Spleen (tissue), 11 donors: ENCODE measurements at regions not wholly inside any gene's neighbourhood (a gene's known extent, or its start where the extent isn't known, plus 50 kb on each side); places are given as distances from the start of the nearest gene placed in this dataset.

Source experiments
- DNase-seq: peaks from one replicate; pipeline ENCODE4 v3.0.0-alpha.2; 2020
- H3K27ac ChIP-seq, 8 donors: fragments of 200-600 bp; sonication (generic) in 7 of 8; 1 replicate in 4 of 8; 2 replicates in 4 of 8; pipeline versions ENCODE4 v1.5.0 to v1.8.0; 2016 to 2021; ENCODE audit warnings: inconsistent platforms in 4 of 8, mild to moderate bottlenecking in 4 of 8, moderate library complexity in 1 of 8
- H3K27me3 ChIP-seq, 7 donors: fragments of 200-600 bp; sonication (generic) in 6 of 7; replicated peaks in 1 of 7; 1 replicate in 4 of 7; 2 replicates in 3 of 7; pipeline versions ENCODE4 v1.5.0 to v1.8.0; 2016 to 2021; ENCODE audit warnings: inconsistent platforms in 3 of 7, mild to moderate bottlenecking in 1 of 7
- H3K36me3 ChIP-seq, 6 donors: fragments of 200-600 bp; sonication (generic) in 5 of 6; 1 replicate in 4 of 6; 2 replicates in 2 of 6; pipeline versions ENCODE4 v1.5.0 to v1.8.0; 2016 to 2021; ENCODE audit warnings: inconsistent platforms in 2 of 6
- H3K4me1 ChIP-seq, 6 donors: fragments of 200-600 bp; sonication (generic) in 5 of 6; 1 replicate in 3 of 6; 2 replicates in 3 of 6; pipeline versions ENCODE4 v1.5.0 to v1.8.0; 2016 to 2021; ENCODE audit warnings: inconsistent platforms in 3 of 6
- H3K4me3 ChIP-seq, 8 donors: fragments of 200-600 bp; sonication (generic) in 7 of 8; 1 replicate in 4 of 8; 2 replicates in 4 of 8; pipeline versions ENCODE4 v1.5.0 to v1.8.0; 2016 to 2021; ENCODE audit warnings: inconsistent platforms in 4 of 8, mild to moderate bottlenecking in 4 of 8, moderate library complexity in 2 of 8
- H3K9me3 ChIP-seq, 8 donors: fragments of 200-600 bp; sonication (generic) in 7 of 8; 1 replicate in 4 of 8; 2 replicates in 4 of 8; pipeline versions ENCODE4 v1.5.0 to v1.8.0; 2016 to 2021; ENCODE audit warnings: inconsistent platforms in 4 of 8
- CTCF ChIP-seq, 11 experiments: fragments of 200-600 bp in 7 of 11; fragments of 450-650 bp in 4 of 11; sonication (generic) in 4 of 11; IDR thresholded peaks in 8 of 11; conservative IDR thresholded peaks in 3 of 11; 1 replicate in 7 of 11; 2 replicates in 4 of 11; pipeline versions ENCODE4 v1.4.0 to v1.8.0; 2016 to 2021; ENCODE audit warnings: antibody characterized with exemption in 11 of 11, inconsistent platforms in 4 of 11, mild to moderate bottlenecking in 1 of 11
- POLR2A ChIP-seq, 3 donors: fragments of 450-650 bp; IDR thresholded peaks; one replicate each; pipeline ENCODE4 v1.5.1; 2017; ENCODE audit warnings: antibody characterized with exemption in 3 of 3, mild to moderate bottlenecking in 1 of 3
- POLR2AphosphoS5 ChIP-seq, 3 donors: sonication (generic); formaldehyde crosslinking; IDR thresholded peaks; one replicate each; pipeline ENCODE4 v1.5.1; 2017; ENCODE audit warnings: antibody characterized with exemption in 3 of 3
- WGBS, 5 donors: extraction: QIAGEN DNeasy Blood & Tissue Kit in 3 of 5; methylation state at CpG; one replicate each; pipeline versions ENCODE4 v1.1.5 to v1.1.7; 2013 to 2018; 5-methylcytosine and 5-hydroxymethylcytosine counted together
- intact Hi-C: fragments of 100-400 bp; cut with DNase I; formaldehyde crosslinking; loops from one replicate; pipeline ENCODE4 v1.15.0; 2023; ENCODE audit warnings: low total_unique reads
- donor health status: healthy with polysubstance abuse.
- donor health status: DM: no; HTN: no; CAD: no; lungs with moderate emphysema.
- donor health status: DM: no; HTN: no; CAD: no.
- donor health status: Bipolar disorder and iron deficiency.
- donor health status: healthy.
- donor health status: DM: no; HTN: no; CAD: no.
- donor health status: DM: yes; HTN: yes; CAD: no.

GRCh38 chr6:144474904-144475303 lies 189.8 kb downstream of the UTRN start:
- H3K4me1 ChIP-seq = peaks cover 0 to 3% (median 0%) of the 10 kb centered on the region in 6 donors
- H3K36me3 ChIP-seq = peaks cover 0 to 100% (median 47%) of the 10 kb centered on the region in 6 donors
- H3K27me3 ChIP-seq = no peaks in the 10 kb centered on the region
- no peak overlapping the region for H3K4me3 ChIP-seq
- intact Hi-C loops = no loop called here
- H3K27ac ChIP-seq = peak overlapping the region in 2 of 8 donors; percentile 14 to 29
- no peak for DNase-seq
- TF ChIP-seq POLR2A (IDR thresholded peaks at IDR 0.05) (no peak), POLR2AphosphoS5 (IDR thresholded peaks at IDR 0.05) (no peak), CTCF (IDR thresholded peaks at IDR 0.05 in 8 of 11, conservative IDR thresholded peaks at IDR 0.05 in 3 of 11) (no peak)
- no peaks in the 10 kb centered on the region for H3K9me3 ChIP-seq

GRCh38 chr6:144475411-144475810 lies 190.3 kb downstream of the UTRN start:
- Histone ChIP-seq H3K4me1 (peaks cover 0 to 3% (median 0%) of the 10 kb centered on the region in 6 donors), H3K9me3 (no peaks in the 10 kb centered on the region), H3K4me3 (no peak overlapping the region), H3K27me3 (no peaks in the 10 kb centered on the region), H3K27ac (peak overlapping the region in 2 of 8 donors; percentile 14 to 29), H3K36me3 (peaks cover 0 to 100% (median 47%) of the 10 kb centered on the region in 6 donors)
- TF ChIP-seq POLR2AphosphoS5 (IDR thresholded peaks at IDR 0.05) = no peak
- no peak for TF ChIP-seq CTCF (IDR thresholded peaks at IDR 0.05 in 8 of 11, conservative IDR thresholded peaks at IDR 0.05 in 3 of 11)
- no peak for TF ChIP-seq POLR2A (IDR thresholded peaks at IDR 0.05)
- DNase-seq = no peak
- intact Hi-C loops = no loop called here

GRCh38 chr6:144476286-144476685 lies 191.2 kb downstream of the UTRN start:
- Histone ChIP-seq H3K27me3 (no peaks in the 10 kb centered on the region), H3K4me1 (peaks cover 0 to 3% (median 0%) of the 10 kb centered on the region in 6 donors), H3K9me3 (no peaks in the 10 kb centered on the region), H3K36me3 (peaks cover 0 to 100% (median 47%) of the 10 kb centered on the region in 6 donors), H3K27ac (peak overlapping the region in 1 of 8 donors; percentile 29), H3K4me3 (no peak overlapping the region)
- WGBS, 5 donors = 81 to 93% (median 90%) methylated on average over 3 of the region's 3 CpGs
- no peak for TF ChIP-seq POLR2A (IDR thresholded peaks at IDR 0.05)
- no peak for TF ChIP-seq CTCF (IDR thresholded peaks at IDR 0.05 in 8 of 11, conservative IDR thresholded peaks at IDR 0.05 in 3 of 11)
- no peak for TF ChIP-seq POLR2AphosphoS5 (IDR thresholded peaks at IDR 0.05)
- DNase-seq = no peak
- intact Hi-C loops = no loop called here

GRCh38 chr6:144477396-144477795 lies 192.3 kb downstream of the UTRN start:
- WGBS, 5 donors = 87 to 100% (median 90%) methylated on average over 1 of the region's 1 CpG
- peaks cover 0 to 11% (median 0%) of the 10 kb centered on the region in 6 donors for H3K4me1 ChIP-seq
- peaks cover 0 to 96% (median 46%) of the 10 kb centered on the region in 6 donors for H3K36me3 ChIP-seq
- no peak overlapping the region for H3K27ac ChIP-seq
- TF ChIP-seq POLR2AphosphoS5 (IDR thresholded peaks at IDR 0.05) = no peak
- no peak for TF ChIP-seq POLR2A (IDR thresholded peaks at IDR 0.05)
- TF ChIP-seq CTCF (IDR thresholded peaks at IDR 0.05 in 8 of 11, conservative IDR thresholded peaks at IDR 0.05 in 3 of 11) = no peak
- no peaks in the 10 kb centered on the region for H3K9me3 ChIP-seq
- no peaks in the 10 kb centered on the region for H3K27me3 ChIP-seq
- DNase-seq = no peak
- H3K4me3 ChIP-seq = no peak overlapping the region
- intact Hi-C loops = no loop called here
